ENCODE measurements at regions not wholly inside any gene's neighbourhood (a gene's known extent, or its start where the extent isn't known, plus 50 kb on each side); places are given as distances from the start of the nearest gene placed in this dataset.

DNA sequence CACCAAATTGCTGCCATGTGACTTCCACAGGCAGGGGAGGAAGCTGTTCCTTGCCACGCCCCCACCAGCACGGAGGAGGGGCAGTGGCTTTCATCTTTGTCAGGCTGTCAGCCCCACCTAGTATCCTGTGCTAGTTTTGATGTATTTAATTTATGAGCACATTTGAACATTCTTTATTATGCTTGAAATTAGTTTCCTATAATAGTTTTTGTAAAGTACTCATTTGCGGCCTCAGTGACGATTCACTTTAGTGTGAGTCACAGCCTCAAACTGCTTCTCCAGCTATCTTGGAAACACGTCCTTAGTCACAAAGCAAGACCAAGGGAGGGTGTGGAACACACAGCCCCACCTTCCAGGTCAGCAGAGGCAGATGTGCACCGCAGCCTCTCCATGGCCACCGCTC, 239.9 kb upstream of the ATP10A start:
- TF ChIP-seq CTCF (IDR thresholded peaks at IDR 0.05; ENCODE audit: poor library complexity) (no peak), EZH2 (IDR thresholded peaks at IDR 0.05; ENCODE audit: borderline replicate concordance) (no peak)

Data from hepatocyte (in vitro differentiated cells).